IMR-90 (cell line): ENCODE measurements at regions not wholly inside any gene's neighbourhood (a gene's known extent, or its start where the extent isn't known, plus 50 kb on each side); places are given as distances from the start of the nearest gene placed in this dataset.

Source experiments
- ATAC-seq: fragments of 200-7000 bp; cut with Tn5 transposase; 2 replicates; pipeline ENCODE4 v1.9.1; 2020; ENCODE audit warnings: low read depth, mild to moderate bottlenecking, moderate library complexity
- BruUV-seq: library from RNA; stranded (reverse); fragments of 400-500 nt; replicated peaks from 2 replicates; lab custom pipeline; 2021; lab: Mats Ljungman, UMichigan
- CTCF ChIA-PET: fragments of 300-600 bp; formaldehyde crosslinking; extraction: SDS; loops from one replicate; lab custom pipeline; 2021; ENCODE audit warnings: antibody characterized with exemption; lab: Yijun Ruan, JAX
- POLR2A ChIA-PET: fragments of 300-600 bp; sonication (Branson Sonifier 250); formaldehyde crosslinking; loops from one replicate; lab custom pipeline; 2022; ENCODE audit warnings: antibody characterized with exemption; ENCODE audit not compliant: unreplicated experiment; lab: Charles Lee
- DNase-seq: peaks from one replicate; pipeline ENCODE4 v3.0.0; 2013
- H2AFZ ChIP-seq: replicated peaks from 2 replicates; pipeline ENCODE3; 2013; ENCODE audit warnings: low read length, mild to moderate bottlenecking; ENCODE audit not compliant: poor library complexity
- H2AK5ac ChIP-seq: 2 replicates; pipeline ENCODE4 v1.6.1; 2013; ENCODE audit warnings: low read depth, low read length, inconsistent platforms
- H2AK9ac ChIP-seq: replicated peaks from 2 replicates; pipeline ENCODE3; 2013; ENCODE audit warnings: mild to moderate bottlenecking, low read depth, low read length, moderate library complexity; ENCODE audit not compliant: poor library complexity
- H2BK120ac ChIP-seq: 2 replicates; pipeline ENCODE4 v1.6.1; 2013; ENCODE audit warnings: low read depth, low read length, inconsistent platforms
- H2BK15ac ChIP-seq: 3 replicates; pipeline ENCODE4 v1.6.1; 2013; ENCODE audit warnings: low read depth, low read length, inconsistent platforms
- H2BK20ac ChIP-seq: 2 replicates; pipeline ENCODE4 v1.6.1; 2013; ENCODE audit warnings: low read depth, mild to moderate bottlenecking, inconsistent platforms, low read length, moderate library complexity
- H2BK5ac ChIP-seq: 2 replicates; pipeline ENCODE4 v1.6.1; 2013; ENCODE audit warnings: mild to moderate bottlenecking, low read depth, low read length, inconsistent platforms; ENCODE audit not compliant: poor library complexity, severe bottlenecking
- H3K14ac ChIP-seq: replicated peaks from 2 replicates; pipeline ENCODE4 v1.6.1; 2013; ENCODE audit warnings: low read depth, low read length, inconsistent platforms
- H3K18ac ChIP-seq: 2 replicates; pipeline ENCODE4 v1.6.1; 2013; ENCODE audit warnings: low read depth, low read length, control low read depth
- H3K23ac ChIP-seq: 2 replicates; pipeline ENCODE4 v1.6.1; 2013; ENCODE audit warnings: low read depth, low read length, inconsistent platforms
- H3K27ac ChIP-seq: 2 replicates; pipeline ENCODE4 v1.5.1; 2013; ENCODE audit warnings: mild to moderate bottlenecking, control low read depth, low read length; ENCODE audit not compliant: insufficient read depth
- H3K27me3 ChIP-seq: 2 replicates; pipeline ENCODE4 v1.6.1; 2013; ENCODE audit warnings: low read length; ENCODE audit not compliant: control insufficient read depth, insufficient read depth
- H3K36me3 ChIP-seq: 2 replicates; pipeline ENCODE4 v1.6.1; 2013; ENCODE audit warnings: low read length, mixed read lengths; ENCODE audit not compliant: control insufficient read depth, insufficient read depth
- H3K4ac ChIP-seq: 2 replicates; pipeline ENCODE4 v1.6.1; 2013; ENCODE audit warnings: low read depth, low read length, inconsistent platforms
- H3K4me1 ChIP-seq: 2 replicates; pipeline ENCODE4 v1.6.1; 2013; ENCODE audit warnings: low read length, mixed read lengths; ENCODE audit not compliant: control insufficient read depth, insufficient read depth
- H3K4me2 ChIP-seq: 2 replicates; pipeline ENCODE4 v1.6.1; 2013; ENCODE audit warnings: low read depth, mild to moderate bottlenecking, control low read depth, low read length, moderate library complexity
- H3K4me3 ChIP-seq: 2 replicates; pipeline ENCODE4 v1.5.1; 2013; ENCODE audit warnings: low read depth, mild to moderate bottlenecking, control low read depth, low read length, moderate library complexity; ENCODE audit not compliant: insufficient read depth
- H3K56ac ChIP-seq: 2 replicates; pipeline ENCODE4 v1.6.1; 2013; ENCODE audit warnings: low read length, inconsistent platforms; ENCODE audit not compliant: insufficient read depth; ENCODE audit errors: extremely low read depth
- H3K79me1 ChIP-seq, 2 experiments: 2 replicates each; pipeline ENCODE4 v1.6.1; 2013; ENCODE audit warnings: low read length in 2 of 2, inconsistent platforms in 1 of 2, low read depth in 1 of 2
- H3K9ac ChIP-seq: 2 replicates; pipeline ENCODE4 v1.6.1; 2013; ENCODE audit warnings: low read depth, low read length, control low read depth
- H3K9me1 ChIP-seq: 2 replicates; pipeline ENCODE4 v1.6.1; 2013; ENCODE audit warnings: low read length, inconsistent platforms; ENCODE audit not compliant: insufficient read depth
- H3K9me3 ChIP-seq: 2 replicates; pipeline ENCODE4 v1.6.1; 2013; ENCODE audit warnings: low read length; ENCODE audit not compliant: control insufficient read depth, insufficient read depth
- H4K20me1 ChIP-seq: 2 replicates; pipeline ENCODE4 v1.6.1; 2013; ENCODE audit warnings: low read length, inconsistent platforms; ENCODE audit not compliant: insufficient read depth
- H4K5ac ChIP-seq: 2 replicates; pipeline ENCODE4 v1.6.1; 2013; ENCODE audit warnings: mild to moderate bottlenecking, low read depth, low read length, control low read depth
- H4K8ac ChIP-seq, 2 experiments: 2 replicates each; pipeline ENCODE4 v1.6.1; 2013; ENCODE audit warnings: low read depth in 2 of 2, low read length in 2 of 2, control low read depth in 1 of 2, inconsistent platforms in 1 of 2
- H4K91ac ChIP-seq: 2 replicates; pipeline ENCODE4 v1.6.1; 2013; ENCODE audit warnings: low read depth, low read length, inconsistent platforms; ENCODE audit not compliant: insufficient read depth
- BHLHE40 ChIP-seq: fragments of 150-350 bp; IDR thresholded peaks from 2 replicates; pipeline ENCODE4 v1.6.1; 2016; ENCODE audit warnings: mild to moderate bottlenecking, low read depth, low read length
- CEBPB ChIP-seq: IDR thresholded peaks from 2 replicates; pipeline ENCODE4 v1.6.1; 2012; ENCODE audit warnings: low read depth, low read length, improper control_type of control experiment
- CHD1 ChIP-seq: IDR thresholded peaks from 2 replicates; pipeline ENCODE4 v1.6.1; 2012; ENCODE audit warnings: low read depth, low read length, improper control_type of control experiment
- FOS ChIP-seq: fragments of 150-350 bp; IDR thresholded peaks from 2 replicates; pipeline ENCODE4 v1.6.1; 2016; ENCODE audit warnings: low read depth, low read length
- MAFK ChIP-seq: IDR thresholded peaks from 2 replicates; pipeline ENCODE4 v1.6.1; 2012; ENCODE audit warnings: low read depth, low read length, improper control_type of control experiment
- MAZ ChIP-seq: IDR thresholded peaks from 2 replicates; pipeline ENCODE4 v1.6.1; 2012; ENCODE audit warnings: low read depth, mild to moderate bottlenecking, low read length, improper control_type of control experiment, moderate library complexity, borderline replicate concordance
- MXI1 ChIP-seq: IDR thresholded peaks from 2 replicates; pipeline ENCODE4 v1.6.1; 2012; ENCODE audit warnings: low read depth, mild to moderate bottlenecking, low read length, moderate library complexity, borderline replicate concordance
- RAD21 ChIP-seq: IDR thresholded peaks from 2 replicates; pipeline ENCODE4 v1.6.1; 2012; ENCODE audit warnings: low read length, improper control_type of control experiment
- RCOR1 ChIP-seq: IDR thresholded peaks from 2 replicates; pipeline ENCODE4 v1.6.1; 2012; ENCODE audit warnings: mild to moderate bottlenecking, low read length, improper control_type of control experiment; ENCODE audit not compliant: insufficient replicate concordance
- RFX5 ChIP-seq: IDR thresholded peaks from 2 replicates; pipeline ENCODE4 v1.8.0; 2012; ENCODE audit warnings: low read depth, mild to moderate bottlenecking, low read length, moderate library complexity
- WGBS, 2 experiments: methylation state at CpG; one replicate each; pipeline versions ENCODE4 v1.1.5 to v1.1.7; 2013; ENCODE audit warnings: missing lambda C conversion rate in 2 of 2; ENCODE audit not compliant: insufficient read length in 1 of 2; ENCODE audit errors: extremely low coverage in 2 of 2; 5-methylcytosine and 5-hydroxymethylcytosine counted together
- dilution Hi-C: fragments of 300-500 bp; cut with HindIII; formaldehyde crosslinking; loops from one replicate; pipeline ENCODE4 v1.14.3; 2018; ENCODE audit warnings: low sequenced_read_pairs; ENCODE audit not compliant: unreplicated experiment
- in situ Hi-C: fragments of 300-500 bp; cut with MboI; formaldehyde crosslinking; loops from 3 replicates; pipeline ENCODE4 v1.14.3; 2019; ENCODE audit warnings: low sequenced_read_pairs, inconsistent platforms, mixed read lengths
- intact Hi-C: fragments of 100-400 bp; cut with micrococcal nuclease; formaldehyde crosslinking; loops from 2 replicates; pipeline ENCODE4 v1.10.0; 2022
- TF ChIP-seq, protein P1 (sequence below): conservative IDR thresholded peaks from 2 replicates; pipeline ENCODE4 v1.5.1; 2012; ENCODE audit warnings: mild to moderate bottlenecking, low read depth, low read length, improper control_type of control experiment
- TF ChIP-seq, protein P2 (sequence below): fragments of 150-350 bp; IDR thresholded peaks from 2 replicates; pipeline ENCODE4 v1.6.1; 2017; ENCODE audit warnings: mild to moderate bottlenecking, antibody characterized with exemption, low read length, low read depth

DNA sequence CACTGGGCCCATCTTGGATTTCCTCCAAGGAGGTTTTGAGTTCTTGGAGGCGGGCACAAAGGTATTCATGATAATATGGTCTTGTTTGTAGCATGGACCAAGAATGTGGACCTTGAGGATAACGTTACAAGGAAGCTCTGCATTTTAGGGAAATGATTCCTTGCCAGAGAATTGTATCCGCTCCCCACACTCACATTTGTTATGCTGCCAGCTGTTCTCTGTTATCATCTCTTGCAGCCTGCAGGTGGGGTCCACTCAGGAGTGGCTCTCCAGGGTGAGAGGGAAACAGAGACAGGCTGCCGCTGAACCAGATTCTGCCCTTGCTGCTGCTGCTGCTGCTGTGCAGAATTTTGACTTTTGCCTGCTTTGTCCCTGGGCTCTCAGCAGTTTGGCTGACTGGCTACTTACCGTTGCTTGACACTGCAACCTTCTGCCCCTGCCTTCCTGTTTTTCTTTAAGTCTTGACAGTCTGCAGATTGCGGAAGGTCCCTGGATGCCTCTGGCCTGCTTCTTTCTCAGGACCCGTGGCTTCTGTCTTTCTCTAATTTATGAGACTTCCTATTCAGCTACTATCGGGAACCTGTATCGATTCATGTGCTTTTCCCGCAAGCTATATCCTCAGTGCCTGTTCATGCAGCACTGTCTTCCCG is 122.3 kb upstream of the DOCK10 start:
- no peak overlapping the region for H3K18ac ChIP-seq
- no peaks in the 10 kb centered on the region for H3K27me3 ChIP-seq
- H4K5ac ChIP-seq = peak overlapping the region; percentile 8; the same call in 1 of the 2 replicates
- H3K4me2 ChIP-seq = peak overlapping the region; percentile 51; the same call in 1 of the 2 replicates
- dilution Hi-C loops = no loop called here
- no peak overlapping the region for H3K14ac ChIP-seq
- BruUV-seq = no TSS peak
- no peaks in the 10 kb centered on the region for H3K79me1 ChIP-seq
- peak; percentile 27 for ATAC-seq
- H3K23ac ChIP-seq = no peak overlapping the region; the same call in 1 of the 2 replicates
- CTCF ChIA-PET = interaction anchor here (0.9 kb wide), 1 partner anchor 494 kb away, joined by 3 read pairs; no protein-coding TSS in a partner anchor
- H3K9ac ChIP-seq = no peak overlapping the region
- intact Hi-C loops = no loop called here
- H4K91ac ChIP-seq = no peak overlapping the region; the same call in 1 of the 2 replicates
- TF ChIP-seq, protein P1, sequence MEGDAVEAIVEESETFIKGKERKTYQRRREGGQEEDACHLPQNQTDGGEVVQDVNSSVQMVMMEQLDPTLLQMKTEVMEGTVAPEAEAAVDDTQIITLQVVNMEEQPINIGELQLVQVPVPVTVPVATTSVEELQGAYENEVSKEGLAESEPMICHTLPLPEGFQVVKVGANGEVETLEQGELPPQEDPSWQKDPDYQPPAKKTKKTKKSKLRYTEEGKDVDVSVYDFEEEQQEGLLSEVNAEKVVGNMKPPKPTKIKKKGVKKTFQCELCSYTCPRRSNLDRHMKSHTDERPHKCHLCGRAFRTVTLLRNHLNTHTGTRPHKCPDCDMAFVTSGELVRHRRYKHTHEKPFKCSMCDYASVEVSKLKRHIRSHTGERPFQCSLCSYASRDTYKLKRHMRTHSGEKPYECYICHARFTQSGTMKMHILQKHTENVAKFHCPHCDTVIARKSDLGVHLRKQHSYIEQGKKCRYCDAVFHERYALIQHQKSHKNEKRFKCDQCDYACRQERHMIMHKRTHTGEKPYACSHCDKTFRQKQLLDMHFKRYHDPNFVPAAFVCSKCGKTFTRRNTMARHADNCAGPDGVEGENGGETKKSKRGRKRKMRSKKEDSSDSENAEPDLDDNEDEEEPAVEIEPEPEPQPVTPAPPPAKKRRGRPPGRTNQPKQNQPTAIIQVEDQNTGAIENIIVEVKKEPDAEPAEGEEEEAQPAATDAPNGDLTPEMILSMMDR = no peak
- TF ChIP-seq MAZ (no peak), MXI1 (no peak), RAD21 (no peak), CEBPB (no peak), RFX5 (no peak), RCOR1 (no peak), MAFK (no peak), FOS (no peak), BHLHE40 (no peak), CHD1 (no peak)
- TF ChIP-seq, protein P2, sequence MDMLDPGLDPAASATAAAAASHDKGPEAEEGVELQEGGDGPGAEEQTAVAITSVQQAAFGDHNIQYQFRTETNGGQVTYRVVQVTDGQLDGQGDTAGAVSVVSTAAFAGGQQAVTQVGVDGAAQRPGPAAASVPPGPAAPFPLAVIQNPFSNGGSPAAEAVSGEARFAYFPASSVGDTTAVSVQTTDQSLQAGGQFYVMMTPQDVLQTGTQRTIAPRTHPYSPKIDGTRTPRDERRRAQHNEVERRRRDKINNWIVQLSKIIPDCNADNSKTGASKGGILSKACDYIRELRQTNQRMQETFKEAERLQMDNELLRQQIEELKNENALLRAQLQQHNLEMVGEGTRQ = no peak
- H4K8ac ChIP-seq = peak overlapping the region in 1 of 2 experiments; percentile 28; a peak in 1 of 4 replicates
- peaks cover 5% of the 10 kb centered on the region for H3K4me1 ChIP-seq
- H3K4me3 ChIP-seq = no peak overlapping the region
- DNase-seq = no peak
- 0 out of 2 replicates have a peak overlapping the region, but pooled peaks have one; percentile 47 for H3K4ac ChIP-seq
- WGBS, 2 experiments = 84% methylated on average over 7 of the region's 11 CpGs; no CpG with 5 or more reads in 1 of the 2 experiments
- no peaks in the 10 kb centered on the region; the same call in 1 of the 2 replicates for H3K9me1 ChIP-seq
- no peaks in the 10 kb centered on the region for H3K36me3 ChIP-seq
- H2AK5ac ChIP-seq = peak overlapping the region; percentile 37; the same call in 1 of the 2 replicates
- POLR2A ChIA-PET = no interaction called here
- no peak overlapping the region for H3K56ac ChIP-seq
- peak overlapping the region; percentile 49 for H2BK20ac ChIP-seq
- no peak overlapping the region for H2BK5ac ChIP-seq
- H4K20me1 ChIP-seq = no peaks in the 10 kb centered on the region
- H2AK9ac ChIP-seq = no peak overlapping the region
- peak overlapping the region; percentile 61; the same call in 1 of the 2 replicates for H2BK120ac ChIP-seq
- no peak overlapping the region for H3K27ac ChIP-seq
- no peaks in the 10 kb centered on the region for H3K9me3 ChIP-seq
- in situ Hi-C loops = no loop called here
- H2AFZ ChIP-seq = no peak overlapping the region
- H2BK15ac ChIP-seq = peak overlapping the region; percentile 24; the same call in 1 of the 3 replicates
